GM04504 (cell line): ENCODE measurements at regions not wholly inside any gene's neighbourhood (a gene's known extent, or its start where the extent isn't known, plus 50 kb on each side); places are given as distances from the start of the nearest gene placed in this dataset.
"Not testable (repeated sequence)": the region's sequence is repeated elsewhere in the genome, so short reads cannot be mapped to it uniquely, and the experiment has no call there.

Source experiments
- DNase-seq: peaks from one replicate; pipeline ENCODE4 v3.0.0-alpha.2; 2012; ENCODE audit warnings: low read depth

- no peak for DNase-seq
Measured at GRCh38 chr7:146057958-146058357, 58.6 kb upstream of the CNTNAP2 start.

GRCh38 chr7:146054909-146055308, 61.7 kb upstream of the CNTNAP2 start:
- DNase-seq, result no peak

GRCh38 chr7:146053492-146053891, 63.1 kb upstream of the CNTNAP2 start:
- DNase-seq, result no peak

- DNase-seq, result not testable (repeated sequence)
Measured at GRCh38 chr7:146043310-146043709, 73.3 kb upstream of the CNTNAP2 start.

- DNase-seq, result no peak
Measured at GRCh38 chr7:146028251-146028750, 88.3 kb upstream of the CNTNAP2 start.

GRCh38 chr7:146027243-146027642, 89.4 kb upstream of the CNTNAP2 start:
- no peak for DNase-seq

GRCh38 chr7:146022776-146023175, 93.8 kb upstream of the CNTNAP2 start:
- DNase-seq, result no peak

GRCh38 chr7:146019041-146020004, 97.3 kb upstream of the CNTNAP2 start:
- DNase-seq, result not testable (repeated sequence)

- not testable (repeated sequence) for DNase-seq
Measured at GRCh38 chr7:146017366-146017765, 99.2 kb upstream of the CNTNAP2 start.

GRCh38 chr7:146014154-146014553, 102.4 kb upstream of the CNTNAP2 start:
- DNase-seq, result not testable (repeated sequence)

- DNase-seq, result no peak
Measured at GRCh38 chr7:146008293-146008692, 108.3 kb upstream of the CNTNAP2 start.

- DNase-seq, result no peak
Measured at GRCh38 chr7:146004805-146005204, 111.8 kb upstream of the CNTNAP2 start.

- DNase-seq, result no peak
Measured at GRCh38 chr7:146002431-146003078, 114.0 kb upstream of the CNTNAP2 start.

GRCh38 chr7:146002008-146002407, 114.6 kb upstream of the CNTNAP2 start:
- no peak for DNase-seq

- DNase-seq, result no peak
Measured at GRCh38 chr7:146000882-146001281, 115.7 kb upstream of the CNTNAP2 start.

- DNase-seq, result no peak
Measured at GRCh38 chr7:145989469-145989868, 127.1 kb upstream of the CNTNAP2 start.

GRCh38 chr7:145986248-145986874, 130.2 kb upstream of the CNTNAP2 start:
- no peak for DNase-seq

GRCh38 chr7:145978769-145979168, 137.8 kb upstream of the CNTNAP2 start:
- no peak for DNase-seq

- no peak for DNase-seq
Measured at GRCh38 chr7:145959981-145960380, 156.6 kb upstream of the CNTNAP2 start.

- no peak for DNase-seq
Measured at GRCh38 chr7:145957160-145957890, 159.3 kb upstream of the CNTNAP2 start.

- DNase-seq, result no peak
Measured at GRCh38 chr7:145951566-145951965, 165.0 kb upstream of the CNTNAP2 start.

GRCh38 chr7:145928937-145929336, 187.7 kb upstream of the CNTNAP2 start:
- DNase-seq, result no peak
